ENCODE measurements at regions not wholly inside any gene's neighbourhood (a gene's known extent, or its start where the extent isn't known, plus 50 kb on each side); places are given as distances from the start of the nearest gene placed in this dataset.

DNA sequence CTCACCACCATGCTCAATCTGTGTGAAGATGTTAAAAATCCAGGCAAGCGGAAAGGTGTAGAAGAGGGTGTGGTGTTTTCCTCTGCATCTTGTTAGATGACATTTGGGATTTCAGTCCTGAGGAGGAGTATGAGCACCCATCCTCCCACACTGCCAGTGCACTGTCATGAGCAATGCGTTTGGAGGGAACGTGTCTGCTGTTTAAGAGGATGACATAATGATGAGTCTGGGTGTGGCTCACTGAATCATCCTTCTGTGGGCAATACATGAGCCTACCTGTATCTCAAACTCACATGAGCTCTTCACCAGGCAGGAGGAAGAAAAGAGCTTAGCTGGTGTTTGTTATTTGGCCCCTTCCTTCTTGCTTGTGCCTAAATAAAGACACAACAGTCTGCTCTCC, 67.9 kb upstream of the ARX start:
- TF ChIP-seq, protein P1, sequence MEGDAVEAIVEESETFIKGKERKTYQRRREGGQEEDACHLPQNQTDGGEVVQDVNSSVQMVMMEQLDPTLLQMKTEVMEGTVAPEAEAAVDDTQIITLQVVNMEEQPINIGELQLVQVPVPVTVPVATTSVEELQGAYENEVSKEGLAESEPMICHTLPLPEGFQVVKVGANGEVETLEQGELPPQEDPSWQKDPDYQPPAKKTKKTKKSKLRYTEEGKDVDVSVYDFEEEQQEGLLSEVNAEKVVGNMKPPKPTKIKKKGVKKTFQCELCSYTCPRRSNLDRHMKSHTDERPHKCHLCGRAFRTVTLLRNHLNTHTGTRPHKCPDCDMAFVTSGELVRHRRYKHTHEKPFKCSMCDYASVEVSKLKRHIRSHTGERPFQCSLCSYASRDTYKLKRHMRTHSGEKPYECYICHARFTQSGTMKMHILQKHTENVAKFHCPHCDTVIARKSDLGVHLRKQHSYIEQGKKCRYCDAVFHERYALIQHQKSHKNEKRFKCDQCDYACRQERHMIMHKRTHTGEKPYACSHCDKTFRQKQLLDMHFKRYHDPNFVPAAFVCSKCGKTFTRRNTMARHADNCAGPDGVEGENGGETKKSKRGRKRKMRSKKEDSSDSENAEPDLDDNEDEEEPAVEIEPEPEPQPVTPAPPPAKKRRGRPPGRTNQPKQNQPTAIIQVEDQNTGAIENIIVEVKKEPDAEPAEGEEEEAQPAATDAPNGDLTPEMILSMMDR (IDR thresholded peaks at IDR 0.05) = no peak
- TF ChIP-seq POLR2A (IDR thresholded peaks at IDR 0.05) (no peak), POLR2AphosphoS5 (IDR thresholded peaks at IDR 0.05) (no peak)

Measured in breast epithelium (tissue), 3 donors.